Stimulated activated CD8-positive, alpha-beta memory T cell treated with anti-CD3 and anti-CD28 coated beads, Interleukin-12 subunit alpha, Interleukin-12 subunit beta, amount 100 ng/mL, for 4 hours (primary cell): ENCODE measurements at regions not wholly inside any gene's neighbourhood (a gene's known extent, or its start where the extent isn't known, plus 50 kb on each side); places are given as distances from the start of the nearest gene placed in this dataset.

Source experiments
- DNase-seq: peaks from one replicate; pipeline ENCODE4 v3.0.0-alpha.2; 2020; ENCODE audit warnings: low read depth

GRCh38 chr2:196442211-196442610, 197.3 kb upstream of the CCDC150 start:
- no peak for DNase-seq

GRCh38 chr2:196444442-196444841, 195.1 kb upstream of the CCDC150 start:
- DNase-seq, result no peak

GRCh38 chr2:196445991-196446390, 193.5 kb upstream of the CCDC150 start:
- DNase-seq, result no peak

DNA sequence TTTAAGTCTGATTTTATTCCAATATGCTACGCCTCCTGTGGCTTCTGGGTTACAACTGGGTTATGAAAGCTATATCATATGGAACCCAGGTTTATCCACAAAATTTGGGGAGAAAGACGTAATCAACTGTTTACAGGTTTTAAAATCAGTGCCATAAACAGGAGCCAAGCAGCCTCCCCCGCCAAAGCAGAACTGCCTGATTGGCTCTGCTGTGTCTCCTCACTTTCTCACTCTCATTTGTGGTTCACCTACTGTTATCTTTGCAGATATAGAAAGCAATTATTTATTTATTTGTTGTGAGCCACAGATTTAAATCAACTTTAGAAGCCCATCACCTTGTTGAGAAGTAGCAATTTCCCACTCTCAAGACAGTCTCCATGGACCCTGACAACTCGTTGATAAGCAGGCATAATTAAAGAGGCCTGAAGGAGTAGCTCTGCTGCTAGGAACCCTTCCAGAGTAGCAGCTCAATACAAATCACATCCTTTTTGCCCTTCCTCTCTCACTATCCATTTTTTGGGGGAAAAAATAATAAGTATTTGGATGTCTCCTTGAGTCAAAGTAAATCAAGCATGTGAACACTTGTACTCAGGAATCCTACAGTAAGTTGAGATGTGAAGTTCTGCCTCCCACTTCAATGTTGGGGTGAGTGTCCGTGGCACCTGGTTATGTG, 191.0 kb upstream of the CCDC150 start:
- DNase-seq, result no peak

DNA sequence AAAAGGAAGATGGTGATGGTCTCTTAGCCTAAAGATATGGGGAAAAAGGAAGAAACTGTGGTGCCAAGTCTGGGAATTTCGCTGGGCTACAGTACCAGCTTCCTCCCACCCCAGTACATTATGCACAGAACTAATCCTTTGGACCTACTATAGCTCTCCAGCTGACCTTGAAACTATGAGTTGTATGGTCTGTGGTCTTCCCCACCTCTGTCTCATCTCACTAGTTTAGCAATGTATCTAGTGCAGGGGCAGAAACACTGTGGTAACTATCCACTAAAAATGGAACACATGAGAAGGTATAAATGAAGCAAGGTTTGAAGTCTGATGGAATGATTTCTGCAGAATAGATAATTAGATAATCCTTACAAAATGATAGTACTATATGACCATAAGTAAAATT, 190.4 kb upstream of the CCDC150 start:
- no peak for DNase-seq

- no peak for DNase-seq
Measured at GRCh38 chr2:196452758-196453157, 186.8 kb upstream of the CCDC150 start.

DNA sequence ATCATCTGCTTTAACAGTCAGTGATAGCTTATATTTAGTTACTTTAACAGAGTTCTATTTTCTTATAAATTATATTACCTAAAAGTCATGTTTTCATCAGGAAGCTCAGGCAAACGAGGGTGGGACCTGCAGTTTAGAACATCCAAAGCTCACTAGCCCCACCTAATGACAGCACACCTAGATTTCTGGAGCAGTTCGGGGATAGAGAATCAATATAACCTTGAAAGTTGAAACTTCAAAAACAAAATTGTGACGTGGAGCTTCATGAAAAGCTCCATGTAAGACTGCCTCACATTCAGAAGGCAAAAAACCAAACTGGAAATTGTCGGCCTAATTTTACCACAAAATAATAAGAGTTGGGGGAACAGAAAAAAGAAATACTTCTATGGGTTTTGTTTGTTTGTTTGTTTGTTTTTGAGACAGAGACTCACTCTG, 185.9 kb upstream of the CCDC150 start:
- DNase-seq, result no peak

DNA sequence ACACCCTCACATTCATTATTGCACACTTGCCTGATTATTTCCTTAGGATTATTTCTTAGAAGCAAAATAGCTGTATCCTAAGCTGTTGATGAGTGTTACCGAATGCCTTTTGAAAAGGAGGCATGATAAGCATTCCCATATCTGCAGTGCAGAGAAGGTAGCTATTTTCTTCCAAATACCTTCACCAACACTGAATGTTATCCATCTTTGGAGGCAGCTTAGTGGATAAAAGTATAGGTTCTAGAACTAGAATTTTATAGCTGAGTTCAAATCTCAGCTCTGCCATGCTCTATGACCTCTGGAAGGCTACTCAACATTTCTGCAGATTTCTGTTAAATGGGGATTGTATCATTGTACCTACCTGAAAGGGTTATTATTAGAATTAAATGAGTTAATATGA, 185.0 kb upstream of the CCDC150 start:
- DNase-seq, result no peak

DNA sequence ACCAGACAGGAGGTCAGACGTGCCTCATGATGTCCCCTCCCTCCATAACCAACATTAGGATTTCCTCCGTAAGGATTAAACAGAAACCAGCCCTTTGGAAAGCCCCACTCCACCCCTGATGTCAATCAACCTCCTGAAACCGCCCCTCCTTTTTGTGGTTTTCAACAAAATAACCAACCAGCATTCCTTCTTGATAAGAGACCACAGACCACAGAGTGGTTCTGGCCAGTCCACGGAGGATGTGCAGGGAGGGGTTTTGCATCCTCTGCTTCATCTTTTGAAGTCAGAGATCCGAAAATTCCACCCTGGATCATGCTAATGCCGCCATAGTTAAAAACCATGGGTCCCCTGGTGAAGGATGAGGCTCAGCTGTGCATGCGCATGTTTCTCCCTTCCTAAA, 180.0 kb upstream of the CCDC150 start:
- no peak for DNase-seq

GRCh38 chr2:196463706-196464105, 175.8 kb upstream of the CCDC150 start:
- DNase-seq, result no peak

- DNase-seq, result no peak
Measured at GRCh38 chr2:196464311-196464710, 175.2 kb upstream of the CCDC150 start.

DNA sequence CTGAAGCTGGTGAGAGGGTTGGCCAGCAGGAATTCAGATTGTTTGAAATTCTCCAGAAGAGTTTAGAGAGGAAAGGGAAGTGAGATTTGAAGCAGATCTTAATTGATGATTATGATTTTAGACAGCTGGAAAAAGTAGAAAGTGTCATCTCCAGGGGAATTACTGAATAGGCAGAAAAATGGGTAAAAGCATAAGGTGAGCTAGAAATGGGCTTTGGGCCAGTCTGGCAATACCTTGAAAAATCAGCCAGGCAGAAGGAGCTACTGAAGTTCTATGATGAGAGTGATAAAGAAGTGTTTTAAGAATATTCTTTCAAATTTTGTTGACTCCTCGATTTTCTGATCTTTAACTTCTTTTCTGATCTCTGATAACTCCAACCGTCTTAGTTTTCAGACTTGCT, 172.9 kb upstream of the CCDC150 start:
- DNase-seq, result no peak

GRCh38 chr2:196468394-196468793, 171.1 kb upstream of the CCDC150 start:
- no peak for DNase-seq

- no peak for DNase-seq
Measured at GRCh38 chr2:196473617-196474016, 165.9 kb upstream of the CCDC150 start.

- no peak for DNase-seq
Measured at GRCh38 chr2:196475611-196476010, 163.9 kb upstream of the CCDC150 start.

DNA sequence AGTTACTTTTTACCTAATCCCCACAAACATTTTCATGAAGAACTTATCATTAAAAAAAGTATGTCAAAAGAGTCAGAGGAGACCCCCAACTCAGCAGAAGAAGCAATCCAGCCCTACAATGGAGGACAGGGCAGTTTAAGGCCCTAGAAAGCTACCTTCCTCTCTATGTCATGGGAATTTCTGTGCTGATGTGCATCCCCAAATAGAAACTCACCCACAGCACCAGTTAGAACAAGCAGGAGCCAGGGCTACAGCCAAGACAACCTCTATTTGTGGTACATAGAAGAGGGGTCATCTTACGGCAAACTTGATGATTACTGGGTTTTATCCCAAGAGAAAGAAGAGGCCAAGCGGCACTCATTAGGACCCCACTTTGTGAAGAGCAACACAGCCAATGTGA, 160.9 kb upstream of the CCDC150 start:
- DNase-seq, result no peak

DNA sequence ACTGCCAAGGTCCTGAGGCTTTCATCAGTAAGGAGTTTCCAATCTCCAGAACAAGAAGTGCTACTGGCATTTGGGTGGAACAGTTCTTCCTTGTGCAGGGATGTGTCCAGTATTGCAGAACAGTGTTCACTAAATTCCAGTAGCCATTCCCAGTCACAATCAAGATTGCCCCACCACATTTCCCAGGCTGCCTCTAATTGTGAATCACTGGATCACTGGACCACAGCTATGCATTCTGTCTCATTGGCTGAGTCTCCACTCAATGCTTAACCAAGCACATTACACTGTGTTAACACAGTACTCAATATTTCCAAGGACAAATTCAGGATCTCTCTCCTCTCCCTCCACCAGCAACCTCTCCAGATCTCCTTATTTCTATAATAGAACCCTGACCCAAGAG, 160.2 kb upstream of the CCDC150 start:
- DNase-seq, result no peak

GRCh38 chr2:196480653-196481323, 158.7 kb upstream of the CCDC150 start:
- no peak for DNase-seq

GRCh38 chr2:196481324-196481697, 158.2 kb upstream of the CCDC150 start:
- no peak for DNase-seq

GRCh38 chr2:196482119-196483065, 157.1 kb upstream of the CCDC150 start:
- no peak for DNase-seq

- no peak for DNase-seq
Measured at GRCh38 chr2:196486146-196486545, 153.4 kb upstream of the CCDC150 start.

GRCh38 chr2:196487417-196487816, 152.1 kb upstream of the CCDC150 start:
- DNase-seq, result no peak

GRCh38 chr2:196489371-196489770, 150.1 kb upstream of the CCDC150 start:
- DNase-seq, result no peak
